GM21390 (cell line): ENCODE measurements at regions not wholly inside any gene's neighbourhood (a gene's known extent, or its start where the extent isn't known, plus 50 kb on each side); places are given as distances from the start of the nearest gene placed in this dataset.
"Not testable (repeated sequence)": the region's sequence is repeated elsewhere in the genome, so short reads cannot be mapped to it uniquely, and the experiment has no call there.

Experiments used
- ATAC-seq: cut with Tn5 transposase; IDR thresholded peaks from one replicate; pipeline ENCODE4 v1.9.1; 2021; ENCODE audit not compliant: unreplicated experiment

DNA sequence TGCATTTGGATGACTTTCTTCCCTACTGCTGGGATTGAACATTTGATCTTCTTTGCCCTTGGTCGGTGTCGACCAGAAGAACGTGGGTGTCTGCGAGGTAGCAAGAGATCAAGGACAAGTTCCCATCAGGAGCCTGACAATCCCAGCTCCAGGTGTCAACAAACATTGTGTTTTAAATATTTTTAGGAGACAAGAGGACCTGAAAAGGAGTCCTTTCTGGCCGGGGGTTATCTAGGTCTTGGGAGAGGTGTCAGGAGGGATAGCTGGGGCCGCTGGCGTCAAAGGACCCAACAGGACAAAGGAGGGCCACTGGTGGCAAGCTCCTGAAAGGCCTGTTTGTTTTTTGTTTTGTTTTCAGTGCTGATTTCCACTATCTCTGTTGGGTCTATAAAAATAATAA, 308.4 kb upstream of the ERCC4 start:
- ATAC-seq: no peak

- ATAC-seq: no peak
Measured at GRCh38 chr16:13612623-13613022, 307.3 kb upstream of the ERCC4 start.

- ATAC-seq: no peak
Measured at GRCh38 chr16:13613165-13613564, 306.8 kb upstream of the ERCC4 start.

DNA sequence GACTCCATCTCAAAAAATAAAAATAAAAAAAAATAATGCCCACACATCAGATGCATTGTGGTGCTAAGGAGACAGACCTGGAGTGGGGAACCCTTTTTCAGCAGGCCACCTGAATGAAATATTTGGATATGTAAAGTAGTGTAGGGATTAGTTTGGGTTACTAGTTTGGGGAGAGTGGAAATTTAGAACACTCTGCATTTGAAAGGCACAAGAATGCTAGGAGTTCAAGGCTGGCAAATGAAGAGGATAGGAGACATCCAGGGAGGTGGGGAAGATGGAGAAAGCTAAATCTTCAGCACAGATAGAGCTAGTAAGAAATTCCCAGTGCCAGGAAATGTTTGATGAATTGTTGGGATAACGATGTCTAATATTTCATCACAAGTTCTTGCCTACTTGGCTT, 298.3 kb upstream of the ERCC4 start:
- ATAC-seq: no peak

DNA sequence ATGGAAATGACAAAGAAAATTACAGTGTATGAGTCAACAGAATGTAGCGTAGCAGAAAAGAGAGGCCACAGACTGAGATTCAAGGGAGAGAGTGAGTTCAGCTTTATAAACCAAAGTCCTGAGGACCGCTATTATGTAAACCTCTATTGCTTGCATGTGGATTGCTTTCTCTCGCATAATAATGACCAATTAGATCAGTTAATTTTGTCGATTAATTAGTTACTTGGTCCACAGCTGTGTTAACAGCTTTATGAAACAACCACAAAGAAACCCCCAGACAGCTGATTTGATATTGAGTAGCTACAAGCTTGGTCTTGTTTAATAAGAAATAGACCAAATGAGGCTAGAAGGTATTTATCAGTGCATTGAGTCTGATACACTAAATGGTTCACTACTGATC, 291.8 kb upstream of the ERCC4 start:
- no peak for ATAC-seq

- no peak for ATAC-seq
Measured at GRCh38 chr16:13629704-13630103, 290.2 kb upstream of the ERCC4 start.

DNA sequence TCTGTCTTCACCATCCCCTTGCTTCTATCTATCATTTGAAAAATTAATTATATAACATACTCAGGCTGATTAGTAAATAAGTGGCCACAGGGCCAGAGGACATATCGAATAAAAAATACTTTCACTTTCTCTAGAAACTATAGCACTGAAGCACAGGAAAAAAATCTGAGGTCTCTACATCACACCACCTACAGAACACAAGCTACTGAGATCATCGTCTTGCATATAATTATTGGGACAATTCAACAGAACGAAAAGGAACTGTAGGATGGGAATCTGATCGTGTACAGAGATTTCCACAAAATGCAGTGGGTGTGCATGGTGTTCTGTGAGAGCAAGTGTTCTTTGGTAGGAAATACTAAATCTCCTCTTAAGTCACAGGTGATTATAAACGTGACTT, 289.6 kb upstream of the ERCC4 start:
- ATAC-seq: no peak

- no peak for ATAC-seq
Measured at GRCh38 chr16:13631213-13631767, 288.7 kb upstream of the ERCC4 start.

- no peak for ATAC-seq
Measured at GRCh38 chr16:13631916-13632315, 288.0 kb upstream of the ERCC4 start.

- ATAC-seq: not testable (repeated sequence)
Measured at GRCh38 chr16:13632504-13632903, 287.4 kb upstream of the ERCC4 start.

DNA sequence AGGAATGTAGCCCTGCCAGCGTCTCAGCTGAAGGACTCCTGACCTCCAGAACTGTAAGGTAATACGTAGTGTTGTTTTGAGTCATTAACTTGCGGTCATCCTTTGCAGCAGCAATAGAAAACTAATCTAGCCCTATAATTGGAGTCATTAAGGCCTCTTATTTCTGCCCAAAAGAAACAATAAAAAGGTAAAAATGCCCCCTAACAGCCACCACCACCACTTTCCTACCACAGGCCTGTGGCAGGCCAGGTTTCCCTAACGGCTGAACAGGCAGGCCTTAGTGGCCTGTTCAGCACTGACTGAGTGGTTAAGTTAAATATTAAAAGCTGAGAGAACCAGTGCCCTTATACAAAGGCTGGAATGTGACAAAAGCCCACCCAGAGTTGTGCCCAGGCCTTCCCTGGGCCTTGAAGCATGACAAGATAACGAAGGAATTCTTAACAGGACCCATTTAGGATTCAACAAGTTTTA, 286.5 kb upstream of the ERCC4 start:
- ATAC-seq: no peak

- no peak for ATAC-seq
Measured at GRCh38 chr16:13634253-13634652, 285.7 kb upstream of the ERCC4 start.

GRCh38 chr16:13634959-13635358, 285.0 kb upstream of the ERCC4 start:
- ATAC-seq: no peak

GRCh38 chr16:13638218-13638617, 281.7 kb upstream of the ERCC4 start:
- ATAC-seq: no peak

- no peak for ATAC-seq
Measured at GRCh38 chr16:13643412-13643811, 276.5 kb upstream of the ERCC4 start.

DNA sequence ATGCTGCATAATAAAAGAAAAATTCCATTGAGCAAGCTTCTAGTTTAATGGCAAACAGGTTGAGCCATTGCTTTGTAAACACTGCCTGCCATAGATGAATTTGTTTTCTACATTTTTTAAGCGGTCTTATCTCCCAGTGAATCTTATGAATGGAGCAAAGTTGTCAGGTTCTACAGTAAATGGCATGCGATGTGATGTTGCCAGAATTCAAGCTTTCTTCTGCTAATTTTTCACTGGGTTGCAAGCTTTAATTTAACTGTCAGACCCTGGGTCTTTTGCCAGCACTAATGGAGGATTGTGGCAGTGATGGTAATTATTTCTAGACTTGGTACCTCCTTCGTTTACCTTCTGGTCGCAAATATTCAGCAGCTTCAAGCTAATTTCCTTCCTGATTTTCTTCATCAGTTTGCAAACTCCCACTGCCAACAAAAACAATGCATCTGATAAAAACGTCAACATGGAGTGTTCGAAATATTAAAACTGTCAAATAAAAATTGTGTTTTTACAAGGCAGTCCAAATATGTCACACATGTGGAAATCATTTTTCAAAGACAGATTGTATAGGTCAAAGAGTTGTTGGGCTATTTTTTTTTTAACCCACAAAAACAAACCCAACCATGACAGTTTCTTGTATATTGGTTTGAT, 274.2 kb upstream of the ERCC4 start:
- no peak for ATAC-seq

DNA sequence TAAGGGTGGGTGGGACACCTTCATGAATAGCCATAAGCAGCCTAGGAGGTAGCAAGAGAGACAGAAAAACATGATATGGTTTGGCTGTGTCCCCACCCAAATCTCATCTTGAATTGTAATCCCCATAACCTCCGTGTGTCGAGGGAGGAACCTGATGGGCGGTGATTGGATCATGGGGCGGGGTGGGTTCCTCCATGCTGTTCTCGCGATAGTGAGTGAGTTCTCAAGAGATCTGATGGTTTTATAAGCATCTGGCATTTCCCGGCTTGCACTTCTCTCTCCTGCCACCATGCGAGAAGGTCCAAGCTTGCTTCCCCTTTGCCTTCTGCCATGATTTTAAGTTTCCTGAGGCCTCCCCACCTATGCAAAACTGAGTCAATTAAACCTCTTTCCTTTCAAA, 259.1 kb upstream of the ERCC4 start:
- ATAC-seq: no peak

DNA sequence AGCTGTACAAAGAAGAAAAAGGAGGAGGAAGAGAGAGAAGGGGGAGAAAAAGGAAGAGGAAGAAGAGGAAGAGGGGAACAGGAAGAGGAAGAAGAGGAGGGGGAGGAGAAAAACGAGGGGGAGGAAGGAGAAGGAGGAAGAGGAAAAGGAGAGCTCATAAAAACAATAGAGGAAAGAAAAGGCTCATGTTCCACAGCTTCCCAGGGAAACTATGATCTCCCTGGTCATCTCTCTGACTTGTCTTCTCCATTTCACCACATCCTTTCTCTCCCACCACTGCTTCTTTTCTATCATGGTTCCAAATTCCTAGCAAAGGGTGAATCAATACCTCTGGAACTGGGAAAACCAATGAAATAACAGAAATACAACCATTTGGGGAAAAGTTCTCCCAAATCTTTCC, 254.1 kb upstream of the ERCC4 start:
- ATAC-seq: no peak

DNA sequence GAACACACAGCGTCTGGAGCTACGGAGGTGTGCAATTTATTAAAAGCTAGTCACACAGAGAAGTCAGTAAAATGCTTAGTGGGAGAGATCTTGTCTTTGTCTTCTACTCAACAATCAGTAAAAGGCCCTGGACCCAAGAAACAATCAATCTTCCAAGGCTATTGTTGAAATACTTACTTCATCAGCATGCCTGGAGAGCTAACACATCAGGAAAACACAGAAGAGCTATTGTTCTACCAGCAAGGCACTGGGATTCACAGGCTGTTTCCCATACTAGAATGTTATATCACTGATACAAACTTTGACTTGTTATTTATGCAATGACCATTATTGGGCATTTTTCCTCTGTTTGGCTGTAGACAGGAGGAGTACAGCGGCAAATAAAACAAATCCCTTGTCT, 247.8 kb upstream of the ERCC4 start:
- no peak for ATAC-seq

- no peak for ATAC-seq
Measured at GRCh38 chr16:13680021-13680889, 239.7 kb upstream of the ERCC4 start.

DNA sequence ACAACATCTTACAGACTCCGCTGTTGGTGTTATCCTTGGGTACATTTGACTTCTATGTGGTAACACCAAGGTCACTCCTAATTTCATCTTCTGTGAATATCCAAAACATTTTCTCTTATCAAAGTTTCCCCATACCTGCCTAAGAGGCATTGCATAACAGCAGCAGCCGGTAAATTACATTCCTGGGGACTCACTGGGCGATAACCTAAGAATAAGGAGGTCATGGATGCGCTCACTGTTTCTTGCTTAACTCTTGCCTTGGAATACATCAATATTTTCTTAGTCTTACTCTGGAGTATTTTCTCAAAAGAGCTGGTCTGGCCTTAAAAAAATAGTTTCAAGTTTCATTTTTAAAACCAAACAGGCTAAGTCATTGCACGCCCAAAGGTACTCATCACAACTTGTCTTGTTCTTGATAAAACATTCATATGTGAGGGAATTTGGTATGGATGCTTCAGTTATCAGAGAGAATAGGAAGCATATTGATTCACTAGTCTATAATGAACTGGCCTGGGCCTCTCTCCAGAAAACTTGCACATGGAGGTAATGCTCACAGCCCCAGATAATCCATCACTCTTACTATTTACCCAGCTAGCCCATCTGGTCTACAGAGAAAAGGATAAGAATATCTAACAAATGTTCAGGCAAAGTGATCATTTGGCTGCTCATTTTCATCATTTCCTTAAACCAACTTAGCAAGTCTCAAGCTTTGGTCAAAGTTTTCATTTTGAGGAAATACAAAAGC, 235.0 kb upstream of the ERCC4 start:
- no peak for ATAC-seq
